ENCODE measurements at regions not wholly inside any gene's neighbourhood (a gene's known extent, or its start where the extent isn't known, plus 50 kb on each side); places are given as distances from the start of the nearest gene placed in this dataset.
"Not testable (repeated sequence)": the region's sequence is repeated elsewhere in the genome, so short reads cannot be mapped to it uniquely, and the experiment has no call there.

GRCh38 chr10:91080776-91081175 is 139.7 kb upstream of the PCGF5 start:
- no peak for DNase-seq (ENCODE audit: low read depth in 4 of 4, low spot score in 2 of 4)

GRCh38 chr10:91082447-91082846 is 138.0 kb upstream of the PCGF5 start:
- no peak for DNase-seq (ENCODE audit: low read depth in 4 of 4, low spot score in 2 of 4)

GRCh38 chr10:91088300-91089140 is 131.9 kb upstream of the PCGF5 start:
- no peak for DNase-seq (ENCODE audit: low read depth in 4 of 4, low spot score in 2 of 4)

- no peak for DNase-seq (ENCODE audit: low read depth in 4 of 4, low spot score in 2 of 4)
These were observed 129.5 kb upstream of the PCGF5 start for GRCh38 chr10:91090761-91091529.

GRCh38 chr10:91091780-91092179 is 128.7 kb upstream of the PCGF5 start:
- DNase-seq (ENCODE audit: low read depth in 4 of 4, low spot score in 2 of 4): no peak

GRCh38 chr10:91096274-91096673 is 124.2 kb upstream of the PCGF5 start:
- DNase-seq (ENCODE audit: low read depth in 4 of 4, low spot score in 2 of 4): no peak

GRCh38 chr10:91097313-91097712 is 123.2 kb upstream of the PCGF5 start:
- no peak for DNase-seq (ENCODE audit: low read depth in 4 of 4, low spot score in 2 of 4)

- DNase-seq (ENCODE audit: low read depth in 4 of 4, low spot score in 2 of 4): not testable (repeated sequence)
These were observed 122.4 kb upstream of the PCGF5 start for GRCh38 chr10:91098021-91098420.

GRCh38 chr10:91103384-91104192 is 116.9 kb upstream of the PCGF5 start:
- no peak for DNase-seq (ENCODE audit: low read depth in 4 of 4, low spot score in 2 of 4)

- DNase-seq (ENCODE audit: low read depth in 4 of 4, low spot score in 2 of 4): no peak
These were observed 116.0 kb upstream of the PCGF5 start for GRCh38 chr10:91104193-91105041.

GRCh38 chr10:91105269-91105668 is 115.2 kb upstream of the PCGF5 start:
- DNase-seq (ENCODE audit: low read depth in 4 of 4, low spot score in 2 of 4): no peak

GRCh38 chr10:91108820-91109219 is 111.6 kb upstream of the PCGF5 start:
- no peak for DNase-seq (ENCODE audit: low read depth in 4 of 4, low spot score in 2 of 4)

GRCh38 chr10:91111060-91111459 is 109.4 kb upstream of the PCGF5 start:
- no peak for DNase-seq (ENCODE audit: low read depth in 4 of 4, low spot score in 2 of 4)

GRCh38 chr10:91115618-91116390 is 104.7 kb upstream of the PCGF5 start:
- no peak for DNase-seq (ENCODE audit: low read depth in 4 of 4, low spot score in 2 of 4)

GRCh38 chr10:91117505-91117904 is 103.0 kb upstream of the PCGF5 start:
- no peak for DNase-seq (ENCODE audit: low read depth in 4 of 4, low spot score in 2 of 4)

- no peak for DNase-seq (ENCODE audit: low read depth in 4 of 4, low spot score in 2 of 4)
These were observed 100.1 kb upstream of the PCGF5 start for GRCh38 chr10:91120348-91120747.

GRCh38 chr10:91123261-91123660 is 97.2 kb upstream of the PCGF5 start:
- no peak for DNase-seq (ENCODE audit: low read depth in 4 of 4, low spot score in 2 of 4)

GRCh38 chr10:91124016-91124415 is 96.4 kb upstream of the PCGF5 start:
- no peak for DNase-seq (ENCODE audit: low read depth in 4 of 4, low spot score in 2 of 4)

- no peak for DNase-seq (ENCODE audit: low read depth in 4 of 4, low spot score in 2 of 4)
These were observed 94.0 kb upstream of the PCGF5 start for GRCh38 chr10:91126471-91126870.

All from left renal cortex interstitium (tissue), 4 donors.